ENCODE measurements at regions not wholly inside any gene's neighbourhood (a gene's known extent, or its start where the extent isn't known, plus 50 kb on each side); places are given as distances from the start of the nearest gene placed in this dataset.

- TF ChIP-seq EZH2 (IDR thresholded peaks at IDR 0.05; ENCODE audit: borderline replicate concordance, low read depth, low read length, severe bottlenecking), result no peak
- TF ChIP-seq CTCF (IDR thresholded peaks at IDR 0.05; ENCODE audit: extremely low read depth in 1 of 2, insufficient read depth in 1 of 2, low read depth in 1 of 2, low read length in 2 of 2), result no peak
- TF ChIP-seq POLR2A (IDR thresholded peaks at IDR 0.05; ENCODE audit: low read depth, low read length), result no peak
- no peak for TF ChIP-seq POLR2AphosphoS5 (IDR thresholded peaks at IDR 0.05; ENCODE audit: insufficient read depth, low read depth, low read length)
- TF ChIP-seq MAX (IDR thresholded peaks at IDR 0.05; ENCODE audit: insufficient read depth, insufficient read length), result no peak
Observed at GRCh38 chr6:104182811-104183210, 676.9 kb downstream of the HACE1 start.

Data from endothelial cell of umbilical vein (primary cell).